ENCODE measurements at regions not wholly inside any gene's neighbourhood (a gene's known extent, or its start where the extent isn't known, plus 50 kb on each side); places are given as distances from the start of the nearest gene placed in this dataset.

Small RNAs in the stretch of these regions (microRNA-seq; reads per million reads assigned to microRNA genes)
- 0 reads per million in 2 donors for gene MIR552
